ENCODE measurements at regions not wholly inside any gene's neighbourhood (a gene's known extent, or its start where the extent isn't known, plus 50 kb on each side); places are given as distances from the start of the nearest gene placed in this dataset.

DNA sequence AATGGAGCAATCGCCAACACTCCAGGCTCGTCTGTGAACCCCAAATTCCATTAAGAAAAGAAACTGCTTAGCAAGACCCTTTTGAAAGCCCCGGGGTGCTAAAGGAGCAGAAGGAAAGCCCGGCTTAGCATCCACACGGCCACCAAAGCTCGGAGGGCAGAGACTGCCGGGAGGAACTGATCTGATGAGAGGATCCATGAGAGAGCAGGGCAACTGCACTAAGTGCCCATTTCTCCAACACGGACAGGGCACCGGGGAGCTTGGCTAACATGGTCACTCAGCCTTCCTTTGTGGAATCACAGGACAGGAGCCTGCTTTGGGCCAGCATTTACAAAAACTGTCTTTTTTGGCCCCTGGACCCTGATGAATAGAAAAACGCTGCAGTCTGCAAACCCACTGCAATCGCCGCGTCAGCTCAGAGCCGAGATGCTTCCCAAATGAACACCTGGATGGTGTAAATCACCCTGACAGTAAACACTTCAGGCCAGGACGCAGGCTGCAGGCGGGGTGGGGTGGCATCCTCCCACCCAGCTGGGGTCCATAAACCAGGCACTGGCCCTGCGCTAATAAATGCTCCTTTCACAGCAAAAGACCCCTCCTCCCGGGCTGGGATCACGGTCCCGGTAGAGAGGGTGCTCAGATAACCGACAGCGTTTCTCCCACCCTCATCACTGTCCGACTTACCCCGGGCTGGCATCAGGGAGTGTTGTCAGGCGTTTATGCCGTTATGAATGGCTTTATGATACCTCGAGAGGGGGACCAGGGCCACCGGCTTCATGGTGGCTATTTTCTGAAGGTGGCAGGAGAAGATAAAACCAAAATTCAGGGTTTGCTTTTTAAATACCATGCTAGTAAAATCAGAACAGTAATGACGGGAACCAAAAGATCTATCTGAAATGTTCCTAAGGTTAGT is 299.5 kb downstream of the IRF8 start:
- no peak for DNase-seq (ENCODE audit: low spot score)

DNA sequence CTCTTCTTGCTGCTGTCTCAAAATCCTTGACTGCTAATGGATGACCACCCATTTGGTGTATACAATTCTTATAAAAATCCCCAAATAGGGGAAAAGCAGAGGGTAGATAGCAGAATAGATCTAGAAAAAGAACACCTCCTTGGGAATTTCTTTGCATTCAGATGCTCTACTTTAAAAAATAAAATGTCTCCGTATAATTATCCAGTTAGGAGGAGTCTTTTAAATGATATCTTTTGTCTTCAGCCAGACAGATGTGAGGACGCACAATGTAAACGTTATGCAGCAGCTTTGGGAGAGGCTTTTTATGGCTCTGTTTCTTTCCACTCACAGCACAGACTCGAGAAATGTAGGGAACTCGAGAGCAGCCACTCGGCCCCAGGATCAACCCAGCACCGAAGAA is 300.2 kb downstream of the IRF8 start:
- no peak for DNase-seq (ENCODE audit: low spot score)

DNA sequence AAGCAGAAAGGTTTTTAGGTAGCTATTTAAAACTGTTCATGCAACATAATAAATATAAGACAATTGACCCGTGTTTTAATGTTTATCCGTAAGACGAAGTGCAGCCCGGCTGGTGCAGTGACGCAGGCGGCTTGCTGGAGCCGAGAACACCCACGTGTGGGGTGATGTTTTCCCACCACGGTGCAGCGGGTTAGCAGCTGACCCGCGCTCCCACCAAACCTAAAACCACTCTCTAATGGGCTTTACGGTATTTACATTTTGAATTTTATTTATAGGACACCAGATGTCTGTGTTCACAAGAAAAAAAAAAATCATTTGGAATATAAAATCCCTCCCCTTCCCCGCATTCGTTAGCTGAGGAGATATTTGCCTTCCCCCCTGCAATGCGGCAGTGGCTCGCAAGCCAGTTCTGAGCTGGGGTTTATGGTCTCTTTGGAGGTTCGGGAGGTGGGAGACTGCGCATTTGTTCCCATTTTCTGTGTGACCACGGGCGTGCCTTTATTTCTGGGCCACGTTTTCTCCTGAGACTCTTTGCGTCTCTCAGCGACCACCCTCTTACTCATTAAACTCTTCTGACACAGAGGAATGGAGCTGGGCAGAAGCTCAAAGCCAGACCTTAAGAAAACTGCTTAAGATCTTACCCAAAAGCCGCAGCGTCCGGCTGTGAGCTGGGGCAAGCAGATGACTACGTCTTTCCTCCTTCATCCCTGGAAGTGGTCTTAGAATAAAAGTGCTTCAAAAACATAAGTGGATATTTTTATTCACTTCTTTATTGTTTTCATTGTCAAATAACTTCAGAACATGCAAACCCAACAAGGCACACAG is 301.1 kb downstream of the IRF8 start:
- DNase-seq (ENCODE audit: low spot score) = no peak

DNA sequence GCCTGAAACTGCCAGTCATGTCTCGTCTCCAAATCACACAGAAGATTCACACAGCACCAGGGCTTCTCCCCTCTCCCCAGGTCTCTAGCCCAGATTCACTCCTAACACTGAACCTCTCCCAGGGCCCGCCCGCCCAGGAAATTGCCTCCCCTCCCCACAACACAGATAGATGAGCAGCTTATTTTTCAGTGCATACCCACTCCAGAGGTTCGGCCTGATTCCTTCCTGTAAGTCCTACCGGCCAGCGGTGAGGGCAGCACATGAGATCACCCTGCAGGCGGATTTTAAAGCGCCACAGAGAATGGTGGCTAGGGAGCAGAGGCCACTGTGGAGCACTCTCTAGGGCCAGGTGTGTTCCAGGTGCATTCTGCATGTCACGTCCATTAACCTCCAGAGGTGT is 301.8 kb downstream of the IRF8 start:
- DNase-seq (ENCODE audit: low spot score) = no peak

DNA sequence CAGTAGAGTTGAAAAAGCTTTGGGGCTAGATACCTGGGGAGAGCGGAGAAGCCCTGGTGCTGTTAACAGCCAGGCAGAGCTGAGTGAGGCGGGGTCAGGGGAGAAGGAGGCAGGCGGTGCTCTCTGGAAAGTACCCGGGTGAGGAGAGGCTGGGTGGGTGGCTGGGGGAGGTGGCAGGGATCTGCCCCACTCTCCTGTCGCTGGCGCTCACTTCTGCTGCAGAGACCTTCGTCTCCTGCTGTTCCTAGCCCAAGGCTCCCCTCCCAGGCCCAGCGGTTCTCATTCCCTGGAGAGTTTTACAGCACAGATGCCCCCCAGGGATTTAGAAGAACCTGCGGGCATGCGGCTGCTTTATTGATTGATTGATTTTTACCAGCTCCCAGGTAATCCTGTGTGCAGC is 302.8 kb downstream of the IRF8 start:
- DNase-seq (ENCODE audit: low spot score) = no peak

DNA sequence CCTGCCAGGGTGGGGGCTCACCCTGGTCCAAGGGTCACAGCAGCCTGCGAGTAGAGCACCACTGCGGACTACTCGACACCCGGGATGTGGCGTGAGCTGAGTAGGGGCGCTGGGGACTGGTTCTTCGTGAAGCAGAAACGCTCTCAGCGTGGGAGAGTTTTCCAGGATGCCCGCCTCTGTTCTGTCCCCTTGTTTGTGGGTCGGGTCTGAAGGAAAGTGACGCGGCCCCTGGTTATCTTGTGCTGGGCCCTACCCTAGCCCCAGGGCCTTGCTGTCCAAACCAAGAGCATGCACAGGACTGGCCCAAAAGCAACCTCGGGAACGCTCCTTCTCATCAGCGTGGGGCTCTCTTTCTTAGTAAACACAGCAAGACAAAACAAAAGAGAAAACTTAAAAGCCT is 303.3 kb downstream of the IRF8 start:
- no peak for DNase-seq (ENCODE audit: low spot score)

DNA sequence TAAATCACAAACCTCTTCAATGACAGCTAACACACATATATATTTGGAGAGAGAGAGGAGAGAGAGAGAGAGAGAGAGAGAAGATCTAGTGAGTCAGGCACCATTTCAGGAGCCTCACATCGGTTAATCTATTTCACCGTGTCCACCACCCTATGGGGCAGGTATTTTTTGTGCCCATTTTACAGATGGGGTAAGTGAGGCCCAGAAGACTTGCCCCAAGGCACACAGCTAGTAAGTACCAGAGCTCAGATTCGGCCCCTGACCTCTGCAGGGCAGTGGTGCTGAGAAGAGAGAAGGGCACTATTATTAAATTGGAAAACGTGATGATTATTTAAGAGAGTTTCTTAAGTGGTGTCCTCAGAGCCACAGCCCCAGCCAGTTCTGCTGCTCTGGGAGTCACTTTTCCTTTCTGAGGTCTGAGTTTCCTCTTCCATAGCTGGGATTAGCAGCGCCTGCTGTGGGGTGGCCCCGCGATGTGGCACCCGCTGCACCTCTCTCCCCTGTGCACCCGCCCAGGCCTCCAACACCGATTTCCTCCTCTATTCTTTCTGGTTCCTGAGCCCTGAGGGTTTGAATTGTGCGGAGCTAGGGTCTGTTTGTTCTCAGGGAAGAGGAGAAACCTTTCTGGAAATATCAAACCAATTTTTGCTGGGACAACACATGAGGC is 303.9 kb downstream of the IRF8 start:
- no peak for DNase-seq (ENCODE audit: low spot score)

DNA sequence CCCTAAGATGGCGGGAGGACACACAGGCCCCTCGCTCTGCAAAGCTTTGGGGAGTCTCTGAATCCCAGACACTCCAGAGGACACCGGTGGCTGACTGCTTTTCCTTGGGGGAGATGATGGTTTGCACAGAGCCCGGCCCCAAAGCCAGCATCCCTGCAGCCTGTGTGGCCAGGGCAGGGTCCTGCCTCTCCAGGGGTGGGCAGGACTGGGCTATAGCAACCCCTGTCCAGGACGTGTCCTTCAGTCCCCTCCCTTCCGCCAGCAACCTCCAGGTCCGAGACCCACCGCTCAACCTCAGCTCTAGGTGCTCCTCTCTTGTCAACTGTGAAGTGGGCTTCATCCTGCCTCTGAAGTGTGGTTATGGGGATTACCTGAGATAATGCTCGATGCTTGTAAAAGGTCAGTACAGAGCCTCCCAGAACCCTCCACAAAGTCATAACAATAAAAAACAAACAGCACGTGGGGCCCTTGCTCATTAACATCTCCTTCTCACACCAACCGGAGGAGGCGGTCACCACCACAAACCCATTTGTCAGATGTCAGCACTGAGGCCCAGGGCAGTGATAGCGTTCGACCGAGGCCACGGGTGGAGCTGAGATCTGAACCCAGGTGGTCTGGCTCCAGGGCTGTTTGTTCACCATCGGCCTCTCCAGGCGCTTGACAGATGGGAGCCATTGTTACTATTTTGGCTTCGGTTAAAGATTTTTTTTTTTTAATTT is 304.8 kb downstream of the IRF8 start:
- no peak for DNase-seq (ENCODE audit: low spot score)

DNA sequence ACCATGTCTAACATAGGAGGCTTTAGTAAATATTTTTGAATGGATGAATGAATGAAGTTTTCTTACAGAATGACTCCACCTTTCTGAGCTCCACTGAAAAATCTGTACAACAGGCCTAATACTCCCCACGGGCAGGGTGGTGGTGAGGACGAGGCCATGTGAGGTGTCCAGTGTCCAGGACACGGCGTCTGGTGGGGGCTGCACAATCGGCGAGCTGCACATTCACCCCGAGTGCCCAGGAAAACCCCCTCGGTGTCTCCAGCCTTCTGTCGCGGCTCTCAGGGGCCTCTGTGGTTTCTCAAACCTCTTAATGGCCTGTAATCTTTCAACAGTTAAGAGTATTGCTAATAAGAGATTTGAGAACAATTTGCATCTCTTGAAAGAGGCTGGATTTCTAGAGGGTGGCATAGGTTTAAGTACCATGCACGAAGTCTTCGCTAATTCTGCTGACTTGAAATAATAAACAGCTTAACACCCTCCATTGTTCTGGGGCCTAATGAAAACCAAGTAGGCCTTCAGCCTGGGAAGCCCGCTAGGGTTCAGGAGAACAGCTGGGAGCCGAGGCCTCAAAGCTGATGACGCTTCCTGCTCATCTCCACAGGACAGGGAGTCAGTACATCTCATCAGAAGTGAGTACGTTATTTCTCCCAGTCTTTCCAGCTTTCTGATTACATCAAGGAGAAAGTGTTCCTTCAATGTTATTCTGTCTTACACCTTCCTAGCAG is 304.6 kb upstream of the FOXF1 start:
- DNase-seq (ENCODE audit: low spot score) = no peak

DNA sequence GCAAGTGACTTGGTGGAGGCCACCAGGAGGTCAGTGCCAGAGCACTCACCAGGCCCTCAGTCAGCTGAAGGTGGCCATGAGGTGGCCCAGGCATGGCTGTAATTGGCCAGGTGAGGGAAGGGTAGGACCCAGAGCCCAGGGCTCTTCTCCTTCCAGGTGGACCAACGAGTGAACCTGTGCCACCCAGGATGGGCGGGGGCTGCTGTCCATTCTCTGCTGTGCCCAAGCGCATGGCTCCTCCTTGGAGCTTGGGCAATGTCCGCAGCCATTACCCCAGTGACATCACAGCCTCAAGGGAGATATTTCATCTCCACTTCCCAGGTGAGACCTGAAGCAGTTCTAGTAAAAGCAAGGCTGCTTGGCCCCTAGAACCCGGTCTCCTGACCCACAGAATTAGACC is 303.0 kb upstream of the FOXF1 start:
- no peak for DNase-seq (ENCODE audit: low spot score)

DNA sequence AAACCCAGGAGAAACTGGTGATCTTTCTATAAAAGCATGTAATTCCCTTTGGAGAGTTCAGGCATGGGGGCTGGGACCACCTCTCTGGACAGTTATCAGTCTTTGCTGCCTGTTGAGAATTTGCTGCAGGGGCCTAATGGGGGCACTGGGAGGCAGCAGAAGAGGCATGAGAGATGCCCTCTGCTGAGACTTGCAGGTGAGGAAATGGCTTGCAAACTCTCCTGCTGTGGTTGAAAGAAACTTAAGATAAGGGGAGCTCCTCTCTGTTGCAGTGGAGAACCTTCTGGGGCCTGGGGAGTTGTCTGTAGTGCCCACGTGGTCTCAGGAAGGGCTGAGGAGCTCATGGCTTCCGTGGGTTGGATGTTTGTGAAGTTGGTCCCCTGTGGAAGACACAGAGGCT is 301.1 kb upstream of the FOXF1 start:
- DNase-seq (ENCODE audit: low spot score) = no peak

DNA sequence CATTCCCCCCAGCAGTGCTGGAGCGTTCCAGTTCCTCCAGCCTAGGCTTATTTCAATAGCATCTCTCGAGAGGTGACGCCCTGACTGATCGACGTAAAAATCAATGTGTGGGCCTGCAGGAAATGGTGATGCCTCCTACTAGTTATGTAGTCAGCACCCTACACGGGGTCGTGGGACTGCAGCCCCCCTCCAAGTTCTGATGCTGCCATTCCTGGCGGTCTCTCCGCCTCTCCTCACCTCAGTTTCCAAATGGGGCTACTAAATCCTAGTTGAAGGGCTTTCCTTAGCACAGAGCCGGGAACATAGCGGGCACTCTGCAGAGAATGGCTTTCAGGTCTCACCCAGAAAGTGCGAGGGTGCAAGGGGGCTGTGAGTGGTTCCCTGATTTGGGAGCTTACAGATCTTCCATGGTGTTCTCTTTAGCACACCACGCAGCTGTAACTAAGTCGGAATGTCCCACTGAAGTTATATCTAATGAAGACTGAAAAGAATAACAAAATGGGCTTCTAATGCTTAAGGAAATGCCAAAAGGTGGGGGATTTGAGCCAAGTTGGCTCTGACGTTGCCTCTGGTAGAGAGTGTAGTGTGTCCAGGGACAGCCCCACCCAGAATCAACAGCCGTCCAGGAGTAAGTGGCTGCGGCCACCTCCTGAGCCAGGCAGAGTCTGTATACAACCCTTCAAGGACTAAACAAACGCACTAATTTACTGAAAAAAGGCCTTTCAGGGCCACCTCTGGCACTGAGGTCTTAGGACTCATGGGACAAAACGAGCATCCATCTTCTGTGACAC is 299.7 kb upstream of the FOXF1 start:
- no peak for DNase-seq (ENCODE audit: low spot score)

DNA sequence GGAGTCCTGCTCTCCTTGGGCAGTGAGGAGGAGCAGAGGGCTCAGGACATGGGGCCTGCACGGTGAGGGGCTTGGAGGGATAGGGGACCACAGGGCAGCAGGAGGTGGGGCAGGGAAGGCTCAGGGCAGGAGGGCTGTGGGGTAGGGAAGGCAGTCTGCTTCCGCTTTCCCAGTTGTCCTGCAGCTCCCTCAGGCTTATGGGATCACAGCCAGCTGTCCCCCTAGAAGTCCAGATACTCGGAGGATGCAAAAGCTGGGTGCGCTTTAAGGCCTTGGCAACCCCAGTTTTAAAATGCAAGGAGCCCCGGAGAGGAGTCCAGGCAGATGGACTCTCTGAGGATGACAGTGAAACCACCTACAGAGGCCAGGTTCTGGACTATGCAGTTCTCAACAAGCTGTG is 299.1 kb upstream of the FOXF1 start:
- DNase-seq (ENCODE audit: low spot score) = no peak

DNA sequence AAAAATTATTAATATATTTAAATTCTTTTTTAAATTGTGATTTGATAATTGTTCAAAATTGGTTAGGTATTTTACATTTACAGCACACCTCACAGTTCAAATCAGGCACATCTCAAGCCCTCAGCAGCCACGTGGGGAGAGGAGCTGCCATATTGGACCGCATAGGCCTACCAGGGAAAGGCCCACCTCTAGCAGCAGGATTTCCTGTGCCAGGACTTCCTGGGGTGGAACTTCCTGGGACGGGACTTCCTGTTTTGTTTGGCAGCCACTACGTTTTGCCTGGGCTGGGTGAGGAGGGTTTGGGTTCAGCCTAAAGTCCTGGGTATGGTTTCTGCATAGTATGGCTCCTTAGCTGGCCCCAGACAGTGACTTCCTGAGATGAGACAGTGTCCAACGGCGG is 298.5 kb upstream of the FOXF1 start:
- DNase-seq (ENCODE audit: low spot score) = no peak

DNA sequence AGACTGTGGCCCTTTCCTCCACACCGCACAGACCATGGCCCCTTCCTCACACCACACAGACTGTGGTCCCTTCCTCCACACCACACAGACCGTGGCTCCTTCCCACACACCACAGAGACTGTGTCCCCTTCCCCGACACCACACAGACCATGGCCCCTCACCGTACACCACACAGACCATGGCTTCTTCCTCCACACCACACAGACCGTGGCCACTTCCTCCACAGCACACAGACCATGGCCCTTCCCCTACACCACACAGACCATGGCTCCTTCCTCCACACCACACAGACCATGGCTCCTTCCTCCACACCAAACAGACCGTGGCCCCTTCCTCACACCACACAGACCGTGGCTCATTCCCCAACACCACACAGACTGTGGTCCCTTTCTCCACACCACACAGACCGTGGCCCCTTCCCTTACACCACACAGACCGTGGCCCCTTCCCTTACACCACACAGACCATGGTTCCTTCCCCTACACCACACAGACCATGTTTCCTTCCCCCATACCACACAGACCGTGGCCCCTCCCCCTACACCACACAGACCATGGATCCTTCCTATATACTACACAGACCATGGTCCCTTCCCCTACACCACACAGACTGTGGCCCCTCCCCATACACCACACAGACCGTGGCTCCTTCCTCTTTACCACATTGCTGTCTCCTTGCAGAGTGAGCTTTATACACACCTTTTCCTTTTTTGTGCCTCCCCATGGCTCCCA is 297.5 kb upstream of the FOXF1 start:
- no peak for DNase-seq (ENCODE audit: low spot score)

DNA sequence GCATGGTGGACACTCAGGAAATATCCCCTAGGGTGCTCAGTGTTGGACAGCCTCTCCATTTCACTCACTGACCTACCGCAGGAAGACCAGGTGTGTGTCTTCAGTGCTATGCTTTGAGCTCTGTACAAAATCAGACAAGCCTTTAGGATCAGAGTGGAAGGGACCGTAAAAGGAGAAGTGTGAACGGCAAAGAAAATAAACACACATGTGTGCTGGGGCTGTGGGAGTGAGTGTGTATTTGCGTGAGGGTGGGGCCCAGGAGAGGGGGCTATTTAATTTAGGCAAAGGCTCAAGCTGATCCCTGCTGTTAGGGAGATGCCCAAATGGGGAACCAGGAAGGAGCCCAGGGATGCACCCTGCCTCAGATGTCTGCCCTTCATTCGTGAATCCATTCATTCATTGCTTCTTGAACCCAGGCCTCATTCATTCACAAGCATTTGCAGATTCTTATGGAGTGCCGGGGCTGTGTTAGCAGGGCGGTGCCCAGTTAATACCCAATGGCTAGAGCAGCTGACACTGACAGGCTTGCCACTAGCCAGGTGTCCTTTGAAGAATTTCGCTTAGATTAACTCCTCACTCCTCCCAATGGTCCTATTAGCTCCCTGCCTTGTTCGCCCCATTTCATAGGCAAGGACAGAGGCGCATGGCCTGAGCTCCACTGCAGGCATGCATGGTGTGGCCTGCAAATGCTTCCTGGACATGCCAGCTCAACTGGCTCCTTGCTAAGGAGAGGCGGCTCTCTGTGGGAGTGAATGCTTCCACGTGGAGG is 296.7 kb upstream of the FOXF1 start:
- DNase-seq (ENCODE audit: low spot score) = no peak

DNA sequence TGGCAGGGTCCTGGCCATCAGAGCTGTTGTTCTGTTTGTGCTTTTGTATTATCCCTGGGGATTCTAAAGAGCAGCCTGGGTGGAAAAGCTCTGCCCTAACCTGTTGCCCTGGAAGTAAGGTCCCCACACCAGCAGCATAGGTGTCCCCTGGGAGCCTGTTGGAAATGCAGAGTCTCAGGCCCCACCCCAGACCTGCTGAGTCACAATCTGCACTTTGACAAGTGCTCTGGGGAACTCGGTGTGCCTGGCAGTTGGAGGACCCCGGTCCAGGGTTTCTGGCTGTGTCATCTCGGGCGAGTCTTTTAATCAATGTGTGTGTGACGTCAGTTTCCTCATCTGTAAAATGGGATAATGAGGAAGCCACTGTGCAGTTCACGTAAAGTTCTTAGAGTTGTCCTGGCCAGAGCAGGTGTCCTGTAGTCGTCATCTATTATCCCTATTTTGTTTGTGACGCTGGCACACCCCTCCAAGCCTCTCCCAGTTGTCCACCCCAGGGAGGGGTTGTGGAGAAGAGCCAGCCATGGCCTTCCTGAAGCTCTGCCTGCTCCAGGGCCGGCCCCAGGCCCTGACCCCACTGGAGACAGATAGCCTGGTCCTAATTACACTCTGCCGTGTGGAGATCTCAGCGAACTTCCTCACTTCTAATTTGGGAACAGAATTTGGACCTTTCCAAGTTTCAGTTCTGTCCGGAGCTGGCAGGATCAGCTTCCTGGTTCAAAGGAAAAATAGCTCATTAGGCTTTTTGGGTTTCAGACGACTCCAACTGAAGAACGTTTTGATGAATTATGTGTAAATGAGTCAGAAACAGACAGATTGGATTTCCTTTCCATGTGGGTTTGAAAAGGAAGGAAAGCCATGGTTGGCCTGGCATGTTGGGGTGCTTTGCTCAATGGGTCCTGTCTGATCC is 295.7 kb upstream of the FOXF1 start:
- no peak for DNase-seq (ENCODE audit: low spot score)

Data from germinal center (tissue), 1 donor.